LNCaP clone FGC (cell line): ENCODE measurements at regions not wholly inside any gene's neighbourhood (a gene's known extent, or its start where the extent isn't known, plus 50 kb on each side); places are given as distances from the start of the nearest gene placed in this dataset.

Experiments
- DNase-seq: peaks from one replicate; pipeline ENCODE4 v3.0.0-alpha.2; 2011; ENCODE audit warnings: low read depth
- H3K4me3 ChIP-seq: 2 replicates; pipeline ENCODE4 v1.5.1; 2011; ENCODE audit warnings: mild to moderate bottlenecking, low read depth, low read length, control low read depth
- TF ChIP-seq, protein P1 (sequence below): IDR thresholded peaks from 2 replicates; pipeline ENCODE4 v1.5.1; 2012; ENCODE audit warnings: mild to moderate bottlenecking; ENCODE audit not compliant: control insufficient read depth, insufficient read depth; ENCODE audit errors: extremely low read depth

GRCh38 chr5:54639621-54640020 lies 122.1 kb downstream of the SNX18 start:
- no peak for DNase-seq
- no peak overlapping the region for H3K4me3 ChIP-seq
- TF ChIP-seq, protein P1, sequence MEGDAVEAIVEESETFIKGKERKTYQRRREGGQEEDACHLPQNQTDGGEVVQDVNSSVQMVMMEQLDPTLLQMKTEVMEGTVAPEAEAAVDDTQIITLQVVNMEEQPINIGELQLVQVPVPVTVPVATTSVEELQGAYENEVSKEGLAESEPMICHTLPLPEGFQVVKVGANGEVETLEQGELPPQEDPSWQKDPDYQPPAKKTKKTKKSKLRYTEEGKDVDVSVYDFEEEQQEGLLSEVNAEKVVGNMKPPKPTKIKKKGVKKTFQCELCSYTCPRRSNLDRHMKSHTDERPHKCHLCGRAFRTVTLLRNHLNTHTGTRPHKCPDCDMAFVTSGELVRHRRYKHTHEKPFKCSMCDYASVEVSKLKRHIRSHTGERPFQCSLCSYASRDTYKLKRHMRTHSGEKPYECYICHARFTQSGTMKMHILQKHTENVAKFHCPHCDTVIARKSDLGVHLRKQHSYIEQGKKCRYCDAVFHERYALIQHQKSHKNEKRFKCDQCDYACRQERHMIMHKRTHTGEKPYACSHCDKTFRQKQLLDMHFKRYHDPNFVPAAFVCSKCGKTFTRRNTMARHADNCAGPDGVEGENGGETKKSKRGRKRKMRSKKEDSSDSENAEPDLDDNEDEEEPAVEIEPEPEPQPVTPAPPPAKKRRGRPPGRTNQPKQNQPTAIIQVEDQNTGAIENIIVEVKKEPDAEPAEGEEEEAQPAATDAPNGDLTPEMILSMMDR, result no peak

GRCh38 chr5:54638106-54638505 lies 120.5 kb downstream of the SNX18 start:
- no peak for DNase-seq
- H3K4me3 ChIP-seq, result no peak overlapping the region
- TF ChIP-seq, protein P1, result no peak

GRCh38 chr5:54637654-54638053 lies 120.1 kb downstream of the SNX18 start:
- no peak for DNase-seq
- TF ChIP-seq, protein P1, result no peak
- no peak overlapping the region for H3K4me3 ChIP-seq

GRCh38 chr5:54634089-54634488 lies 116.5 kb downstream of the SNX18 start:
- no peak for DNase-seq
- no peak overlapping the region for H3K4me3 ChIP-seq
- TF ChIP-seq, protein P1, result no peak

- no peak for DNase-seq
- TF ChIP-seq, protein P1, result no peak
- H3K4me3 ChIP-seq, result no peak overlapping the region
Observed at GRCh38 chr5:54632131-54632701, 114.7 kb downstream of the SNX18 start.

DNA sequence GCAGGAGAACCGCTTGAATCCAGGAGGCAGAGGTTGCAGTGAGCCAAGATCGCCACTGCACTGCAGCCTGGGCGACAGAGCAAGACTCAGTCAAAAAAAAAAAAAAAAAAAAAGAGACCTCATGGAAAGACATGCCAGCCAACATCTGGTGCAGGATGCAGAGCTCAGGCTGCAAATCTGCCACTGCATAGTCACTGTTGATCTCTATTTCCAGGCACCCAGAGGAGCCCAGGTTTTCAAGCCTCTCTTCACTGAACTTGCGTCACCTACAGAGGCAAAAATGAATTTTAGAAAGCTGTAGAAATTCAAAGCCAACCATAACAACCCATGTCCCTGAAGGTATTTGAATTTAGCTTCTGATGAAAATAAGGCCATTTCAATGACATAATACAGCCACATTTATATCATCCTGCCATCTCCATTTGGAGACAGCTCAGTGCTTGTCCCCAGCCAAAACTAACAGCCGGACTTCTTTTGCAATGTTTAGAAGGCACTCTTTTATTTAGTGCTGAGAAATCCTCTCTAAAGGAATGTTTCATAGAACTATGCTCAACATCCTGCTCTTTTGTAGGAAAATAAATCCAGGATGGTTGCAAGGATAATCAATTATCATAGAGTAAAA lies 113.3 kb downstream of the SNX18 start:
- DNase-seq, result no peak
- no peak overlapping the region for H3K4me3 ChIP-seq
- TF ChIP-seq, protein P1, result no peak

DNA sequence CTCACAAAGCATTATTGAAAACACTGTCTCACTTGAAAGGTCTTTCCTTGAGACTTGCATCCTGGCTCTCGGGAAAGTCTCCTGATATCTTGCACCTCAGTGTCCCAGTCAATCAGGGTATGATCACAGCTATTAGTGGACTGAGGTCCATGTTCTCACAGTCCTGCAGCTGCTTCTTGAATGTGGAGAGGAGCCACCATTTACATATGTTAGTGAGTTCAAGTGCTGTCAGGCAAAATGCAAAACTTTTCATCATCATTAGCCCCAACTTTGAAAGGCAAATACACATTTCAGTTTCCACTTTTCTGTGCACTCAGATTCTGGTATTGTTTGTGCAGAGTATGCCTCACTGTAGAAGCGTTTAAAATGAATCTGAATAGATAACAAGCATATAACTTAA lies 111.6 kb downstream of the SNX18 start:
- DNase-seq, result no peak
- TF ChIP-seq, protein P1, result no peak
- no peak overlapping the region for H3K4me3 ChIP-seq
